ENCODE measurements at regions not wholly inside any gene's neighbourhood (a gene's known extent, or its start where the extent isn't known, plus 50 kb on each side); places are given as distances from the start of the nearest gene placed in this dataset.

DNA sequence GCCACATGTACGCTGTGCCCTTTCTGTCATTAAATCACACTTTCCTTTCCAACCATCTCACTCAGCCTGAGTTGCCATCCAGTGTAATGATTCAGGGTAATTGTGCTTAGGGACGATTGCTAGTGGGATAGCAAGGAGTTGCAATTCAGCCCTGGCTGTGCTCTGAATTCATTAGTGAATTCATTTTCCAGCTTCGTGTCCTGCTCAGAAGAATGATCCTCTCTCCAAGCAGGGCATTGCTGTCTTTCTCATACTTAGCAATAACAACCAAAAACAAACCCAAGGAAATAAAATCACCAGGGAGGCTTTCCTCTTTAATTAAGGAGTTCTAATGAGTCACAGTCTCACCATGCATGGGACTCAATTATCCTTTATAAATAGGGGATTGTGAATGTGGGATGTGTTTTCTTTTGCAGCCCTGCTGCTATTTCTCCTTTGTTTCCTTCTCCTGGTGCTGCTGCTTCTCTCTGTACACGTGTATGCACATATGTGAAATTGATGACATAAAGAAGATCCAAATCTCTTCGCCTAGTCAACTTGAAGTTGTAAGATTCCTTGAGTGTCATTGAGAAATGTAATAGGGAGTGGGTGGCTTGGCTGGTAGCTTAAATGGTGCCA lies 167.0 kb downstream of the TSEN15 start:
- DNase-seq, result peak in 2 of 56 donors; percentile 30 to 43

DNA sequence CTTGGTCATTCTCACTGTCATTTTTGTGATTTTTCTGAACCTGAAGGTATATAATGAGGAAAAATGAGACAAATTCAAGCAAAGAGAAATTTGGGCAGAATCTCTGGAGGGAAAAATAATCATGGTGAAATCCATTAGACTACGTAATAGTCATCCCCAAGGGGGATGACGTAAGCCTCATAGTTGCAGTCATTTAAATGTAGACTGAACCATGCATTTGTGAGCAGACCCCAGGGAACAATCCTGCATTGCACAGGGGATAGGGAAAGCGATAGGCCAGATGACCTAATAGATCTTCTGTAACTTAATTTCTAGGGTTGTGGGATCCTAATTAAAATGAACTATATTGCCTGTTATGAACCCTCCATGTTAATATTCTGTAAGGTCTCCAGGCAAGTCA lies 167.4 kb upstream of the C1orf21 start:
- DNase-seq, result no peak

DNA sequence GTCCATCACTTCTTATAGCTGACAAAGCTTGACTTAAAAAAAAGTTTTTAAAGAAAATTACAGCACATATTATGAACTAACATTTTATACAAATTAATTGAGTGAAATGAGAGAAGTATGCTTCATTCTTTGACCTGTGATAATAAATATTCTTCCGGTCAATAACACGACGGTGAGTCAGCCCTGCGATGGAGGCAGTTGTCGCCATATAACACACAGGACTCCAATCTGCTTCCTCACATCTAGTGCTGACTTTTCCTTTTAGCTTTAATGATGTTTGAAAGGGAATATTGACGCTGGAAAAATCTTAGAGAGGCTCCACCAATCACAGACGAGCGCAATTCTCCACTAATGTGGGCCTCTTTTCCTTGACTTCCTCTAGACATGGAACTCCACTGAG lies 166.9 kb upstream of the C1orf21 start:
- no peak for DNase-seq

DNA sequence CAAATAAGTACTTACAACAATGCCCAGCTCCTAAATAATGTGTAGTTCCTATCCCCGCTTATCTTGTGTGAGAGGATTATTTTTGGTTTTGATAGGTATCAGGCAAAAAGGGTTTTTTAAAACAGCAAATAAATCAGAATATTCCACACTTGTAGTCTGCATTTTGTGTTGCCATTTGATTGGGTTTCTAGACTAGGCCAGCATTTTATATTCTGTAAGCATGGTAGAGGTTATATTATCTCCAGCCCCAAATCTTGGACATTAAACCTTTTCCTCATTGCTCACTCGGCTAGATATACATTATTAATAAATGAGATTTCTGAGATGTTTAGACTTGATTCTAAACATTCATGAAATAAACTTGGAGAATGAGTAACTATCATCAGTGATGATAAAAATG lies 165.7 kb upstream of the C1orf21 start:
- DNase-seq, result no peak

DNA sequence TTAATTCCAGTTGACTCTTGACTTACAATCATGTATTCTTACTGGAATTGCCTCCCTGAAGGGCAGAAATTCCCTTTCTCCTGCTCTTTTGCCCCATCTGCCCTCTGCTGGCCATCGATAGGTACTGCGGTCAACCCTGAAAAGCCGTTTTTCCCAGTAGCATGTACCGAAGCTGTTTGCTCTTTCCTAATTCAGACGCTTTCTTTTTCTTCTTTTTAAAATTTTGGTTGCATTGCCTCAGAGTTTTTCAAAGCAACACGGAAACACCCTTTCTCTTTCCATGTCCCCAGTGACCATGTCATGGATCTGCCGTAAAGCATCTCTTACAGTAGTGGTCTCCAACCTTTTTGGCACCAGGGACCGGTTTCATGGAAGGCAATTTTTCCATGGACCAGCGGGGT lies 164.2 kb upstream of the C1orf21 start:
- peak in 31 of 56 donors; percentile 4 to 60 (median 21) for DNase-seq

DNA sequence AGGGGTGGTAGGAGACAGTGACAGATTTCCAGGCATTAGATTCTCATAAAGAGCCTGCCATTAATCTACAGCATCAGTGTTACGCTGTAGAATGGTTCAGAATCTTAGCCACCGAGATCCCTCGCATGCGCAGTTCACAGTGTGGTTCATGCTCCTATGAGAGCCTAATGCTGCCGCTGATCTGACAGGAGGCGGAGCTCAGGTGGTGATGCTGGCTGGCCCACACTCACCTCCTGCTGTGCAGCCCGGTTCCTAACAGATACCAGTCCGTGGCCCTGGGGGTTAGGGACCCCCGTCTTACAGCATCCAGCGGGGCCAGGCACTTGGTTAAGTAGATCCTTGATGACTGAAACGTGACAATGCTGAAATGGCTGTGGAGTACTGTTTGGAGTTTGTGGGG lies 163.6 kb upstream of the C1orf21 start:
- no peak for DNase-seq

DNA sequence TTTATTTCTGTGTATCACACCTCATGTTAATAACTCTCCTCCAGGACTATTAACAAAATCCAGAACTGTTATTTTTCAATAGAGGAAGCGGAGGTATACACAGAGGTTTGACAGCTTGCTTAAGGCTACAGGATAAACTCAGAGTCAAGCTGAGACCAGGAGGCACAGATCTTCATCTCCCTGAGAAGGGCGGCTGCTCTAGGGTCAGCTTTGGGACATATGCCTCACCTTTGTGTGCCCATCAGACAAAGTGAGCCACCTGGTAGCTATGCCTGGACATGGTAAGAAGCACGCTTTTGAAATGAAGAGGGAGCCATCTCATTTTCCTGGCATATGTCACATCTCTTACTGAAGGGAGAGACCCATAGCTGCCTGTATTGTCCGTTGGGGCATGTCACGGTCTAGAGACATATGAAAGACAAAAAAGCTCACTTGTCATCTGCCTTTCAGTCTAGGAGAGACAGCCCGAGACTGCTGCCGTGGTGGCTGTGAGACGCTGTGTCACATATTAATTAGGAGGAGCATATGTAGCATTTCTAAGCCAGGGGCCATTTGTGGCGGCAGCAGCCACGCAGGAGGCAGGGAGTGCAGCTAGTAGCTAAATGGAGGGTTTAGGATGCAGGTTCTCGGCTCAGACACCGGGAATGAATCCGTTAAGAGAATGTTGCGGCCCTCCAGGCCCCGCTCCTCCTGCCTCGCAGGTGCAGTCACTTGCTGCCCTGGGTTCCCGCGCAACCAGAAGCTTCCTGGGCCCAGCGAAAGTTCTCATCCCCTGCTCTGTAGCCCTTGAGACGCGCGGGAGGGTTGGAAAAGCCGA lies 161.3 kb upstream of the C1orf21 start:
- DNase-seq, result no peak

DNA sequence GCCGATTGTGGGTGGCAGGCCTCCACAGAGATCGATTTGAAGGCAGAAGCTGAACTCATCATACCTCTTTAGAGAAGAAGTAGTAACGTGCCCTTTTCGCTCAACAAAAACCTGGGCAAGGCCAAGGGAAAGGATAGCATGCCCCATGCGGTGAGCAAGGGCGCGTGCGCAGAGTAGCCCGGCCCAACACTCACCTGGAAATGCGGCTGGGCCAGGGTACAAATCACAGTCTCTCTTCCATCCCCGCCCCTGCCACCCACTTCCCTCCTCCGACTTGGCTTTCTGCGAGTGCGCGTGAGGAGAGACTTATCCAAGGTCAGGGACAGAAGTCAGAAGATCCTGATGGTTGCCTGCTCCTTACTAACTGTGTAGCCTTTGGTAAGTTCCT lies 160.7 kb upstream of the C1orf21 start:
- no peak for DNase-seq

DNA sequence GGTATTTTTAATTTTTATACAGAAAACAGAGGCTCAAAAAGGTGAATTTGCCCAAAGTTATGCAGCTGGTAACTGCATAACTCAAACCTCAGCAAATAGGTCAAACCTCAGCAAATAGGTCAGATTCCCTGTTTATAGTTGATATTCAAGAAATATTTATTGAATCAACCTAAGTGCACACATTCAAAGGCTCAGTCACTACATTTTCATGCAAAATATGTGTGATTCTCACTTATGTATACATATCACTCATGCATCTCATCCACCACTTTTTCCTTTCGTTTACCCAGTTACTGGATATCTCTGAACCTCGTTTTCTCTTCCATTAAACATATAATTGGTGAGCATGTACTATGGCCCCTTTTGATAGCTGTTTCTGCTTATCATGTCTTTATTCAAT lies 158.3 kb upstream of the C1orf21 start:
- DNase-seq, result no peak

DNA sequence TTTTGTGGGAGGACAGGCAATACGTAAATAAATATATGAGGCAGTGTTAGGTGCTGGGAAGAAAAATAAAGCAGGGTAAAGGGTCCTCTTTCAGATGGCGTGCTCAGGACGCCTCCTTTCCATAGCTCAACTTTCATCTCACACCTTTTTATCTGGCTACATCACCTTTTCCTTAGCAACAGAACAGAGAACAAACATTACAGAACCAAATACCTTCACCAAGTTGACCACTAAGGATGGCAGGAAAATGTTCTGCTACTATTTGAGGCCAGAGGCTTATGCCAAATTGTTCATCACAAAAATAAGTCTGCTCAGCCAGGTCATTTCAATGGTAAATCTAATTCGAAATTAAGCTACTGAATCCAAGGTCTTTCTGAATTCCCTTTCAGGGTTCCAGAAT lies 149.2 kb upstream of the C1orf21 start:
- no peak for DNase-seq

DNA sequence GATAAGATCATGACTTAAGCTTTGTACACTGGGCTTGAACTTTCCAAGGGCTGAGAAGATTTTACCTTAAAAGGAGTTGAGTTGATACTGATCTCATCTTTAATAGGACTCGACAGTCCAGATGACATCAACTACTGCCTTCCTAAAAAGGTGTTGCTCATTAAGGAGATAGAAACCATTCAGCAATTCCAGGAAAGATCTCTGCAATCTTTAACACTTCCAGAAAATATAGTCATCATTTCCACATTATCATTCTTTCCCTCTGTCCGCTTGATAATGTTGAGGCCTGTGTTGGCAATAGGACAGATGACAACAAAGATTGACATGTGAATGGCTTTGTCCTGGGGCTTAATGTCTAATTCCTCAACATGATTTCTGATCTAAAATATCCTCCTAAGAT lies 145.4 kb upstream of the C1orf21 start:
- no peak for DNase-seq

DNA sequence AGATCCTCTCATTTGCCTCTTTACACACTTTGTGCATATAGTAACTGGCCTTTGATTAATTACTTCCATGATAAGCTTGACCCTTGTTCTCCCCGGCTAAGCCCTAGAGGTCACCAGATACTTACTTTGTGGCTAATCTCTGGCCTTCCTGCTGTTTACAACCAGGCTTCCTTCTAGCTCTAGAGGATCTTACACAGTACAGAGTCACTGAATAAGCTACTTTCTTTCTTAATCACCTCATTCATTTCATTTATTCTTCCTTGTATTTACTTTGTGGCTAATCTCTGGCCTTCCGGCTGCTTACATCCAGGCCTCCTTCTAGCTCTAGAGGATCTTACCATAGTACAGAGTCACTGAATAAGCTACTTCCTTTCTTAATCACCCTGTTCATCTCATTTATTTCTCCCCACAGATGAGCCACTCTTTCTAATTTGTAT lies 144.3 kb upstream of the C1orf21 start:
- DNase-seq, result no peak

DNA sequence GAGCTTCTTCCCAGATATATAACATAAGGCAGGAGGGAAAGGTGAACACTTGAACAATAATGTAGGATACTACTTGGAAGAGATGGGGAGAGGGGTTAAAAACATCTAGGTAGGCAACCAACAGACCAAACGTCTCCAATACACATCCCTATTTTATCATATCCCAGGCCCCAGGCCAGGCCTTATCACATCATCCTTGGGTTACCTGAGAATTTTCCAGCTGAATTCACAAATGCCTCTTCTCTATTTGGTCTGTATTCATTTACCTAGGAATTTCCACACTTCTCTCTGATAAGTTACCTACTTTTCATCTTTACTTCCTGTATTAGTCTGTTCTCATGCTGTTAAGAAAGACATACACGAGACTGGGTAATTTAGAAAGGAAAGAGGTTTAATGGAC lies 141.9 kb upstream of the C1orf21 start:
- no peak for DNase-seq

DNA sequence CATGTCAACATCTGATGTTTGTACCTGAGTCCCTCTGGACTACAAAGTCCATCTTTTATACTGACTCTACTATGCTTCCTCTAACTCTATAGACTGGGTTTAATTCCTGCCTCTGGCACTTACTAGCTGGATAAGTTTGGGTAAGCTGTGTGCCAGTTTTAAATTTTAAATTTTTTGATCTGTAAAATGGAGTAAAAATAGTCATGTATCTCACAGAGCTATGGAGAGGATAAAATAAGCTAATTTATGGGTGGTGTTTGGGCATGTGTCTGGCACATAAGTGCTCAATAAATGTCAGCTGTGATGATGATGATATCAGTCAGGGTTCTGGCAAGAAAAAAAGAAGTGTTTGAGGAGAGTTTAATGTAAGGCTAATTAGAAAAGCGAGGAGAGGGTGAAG lies 139.2 kb upstream of the C1orf21 start:
- DNase-seq, result no peak

DNA sequence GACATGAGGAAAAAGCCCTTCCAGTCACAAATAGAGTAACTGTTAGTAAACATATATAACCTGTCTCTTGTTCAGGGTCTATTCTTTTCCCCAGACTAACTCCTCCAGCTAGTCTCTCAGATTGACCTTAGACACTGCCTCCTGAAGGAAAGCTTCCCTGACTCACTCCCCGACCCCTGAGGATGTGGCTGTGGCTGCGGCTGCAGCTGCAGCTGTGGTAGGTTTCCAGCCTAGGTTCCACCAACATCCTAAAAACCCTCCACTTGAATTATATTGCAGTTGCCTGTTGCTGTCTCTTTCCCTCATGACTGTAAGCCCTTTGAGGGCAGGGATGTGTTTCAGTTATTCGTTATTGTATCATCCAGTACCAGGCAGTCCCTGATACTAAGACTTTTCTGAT lies 132.9 kb upstream of the C1orf21 start:
- DNase-seq, result no peak

DNA sequence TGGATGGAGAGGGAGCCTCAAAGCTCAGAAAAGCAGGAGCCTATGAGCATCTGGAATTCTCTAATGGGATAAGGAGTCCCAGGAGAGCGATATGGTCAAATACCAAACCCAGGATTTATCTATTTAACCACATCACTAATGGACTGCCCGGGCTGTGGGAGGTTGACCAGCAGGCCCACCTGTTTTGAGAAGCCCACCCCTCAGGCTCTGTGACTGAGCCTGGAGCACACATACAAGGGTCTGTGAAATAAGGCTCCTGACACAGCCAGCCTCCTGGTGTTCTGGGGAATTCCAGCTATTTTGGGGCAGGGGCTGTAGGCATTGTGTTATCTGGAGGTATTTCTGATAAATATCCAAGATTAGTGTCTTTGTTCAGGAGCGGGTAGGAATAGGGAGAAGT lies 132.0 kb upstream of the C1orf21 start:
- no peak for DNase-seq

DNA sequence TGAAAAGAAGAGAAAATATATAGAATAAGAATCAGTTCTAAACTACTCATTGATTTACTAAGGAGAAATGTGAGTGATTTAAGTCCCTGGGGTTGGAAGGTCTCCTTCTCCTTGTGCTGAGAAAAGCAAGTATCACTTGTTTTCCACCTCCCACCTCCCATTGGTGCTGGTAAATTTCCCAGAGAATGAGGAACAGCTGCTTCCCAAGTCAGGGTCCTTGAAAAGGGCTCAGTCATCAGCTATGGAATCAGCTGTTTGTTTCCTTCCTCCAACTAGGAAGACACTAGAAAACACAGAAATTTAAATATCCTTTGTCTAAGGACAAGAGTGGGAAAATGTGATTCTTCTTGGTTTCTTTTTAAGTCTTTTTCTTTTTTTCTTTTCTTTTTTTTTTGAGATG lies 131.3 kb upstream of the C1orf21 start:
- no peak for DNase-seq

DNA sequence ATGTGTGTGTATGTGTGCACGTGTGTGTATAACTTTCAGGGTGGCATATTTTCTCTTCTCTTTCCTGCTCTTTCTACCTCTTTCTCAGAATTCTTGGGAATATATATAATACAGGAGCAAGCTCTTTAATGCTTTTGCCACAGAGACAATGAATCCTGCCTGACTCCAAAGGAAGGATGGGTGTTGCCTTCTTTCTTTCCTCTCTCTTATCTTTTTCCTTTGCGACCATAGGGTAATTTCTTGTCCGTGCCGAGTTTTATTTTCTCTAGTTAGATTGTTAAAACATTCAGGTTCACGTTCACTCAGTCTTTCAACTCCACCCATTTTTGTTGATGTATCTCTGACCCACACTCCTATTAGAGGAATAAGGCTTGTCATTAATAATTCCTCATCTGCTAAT lies 129.0 kb upstream of the C1orf21 start:
- no peak for DNase-seq

DNA sequence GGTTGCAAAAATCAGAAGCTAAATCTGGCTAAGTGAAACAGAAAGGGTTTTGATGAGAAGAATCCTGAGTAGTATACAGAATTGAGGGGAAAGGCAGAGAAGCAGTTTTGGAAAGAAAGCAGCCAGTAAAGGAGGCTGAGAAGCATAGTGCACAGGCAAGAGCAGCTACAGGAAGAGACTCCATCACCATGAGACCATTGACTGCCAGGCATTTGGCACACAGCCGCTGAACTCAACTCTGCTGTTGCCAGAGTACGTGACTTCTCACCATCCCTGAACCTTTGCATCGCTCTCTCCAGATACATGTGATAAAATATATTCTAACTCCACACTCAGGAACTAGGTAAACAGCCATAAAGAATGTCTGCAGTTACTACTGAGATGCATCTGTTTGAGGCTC lies 128.3 kb upstream of the C1orf21 start:
- DNase-seq, result no peak

DNA sequence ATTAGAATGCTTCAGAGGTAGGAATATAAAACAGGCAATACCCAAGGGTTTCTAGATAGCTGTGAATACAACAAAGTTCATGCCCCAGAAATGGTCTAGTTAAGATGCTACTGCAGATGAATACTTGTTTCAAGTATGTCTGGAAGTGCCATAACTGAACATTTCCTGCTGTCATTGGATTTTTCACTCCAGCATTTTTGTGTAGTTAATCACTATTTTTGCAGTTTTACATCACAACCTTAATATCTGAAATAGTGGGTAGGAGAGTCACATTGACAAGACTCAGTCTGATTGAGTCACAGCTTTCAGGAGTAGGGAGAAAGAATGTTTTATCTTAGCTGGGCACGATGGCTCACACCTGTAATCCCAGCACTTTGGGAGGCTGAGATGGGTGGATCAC lies 126.4 kb upstream of the C1orf21 start:
- no peak for DNase-seq

DNA sequence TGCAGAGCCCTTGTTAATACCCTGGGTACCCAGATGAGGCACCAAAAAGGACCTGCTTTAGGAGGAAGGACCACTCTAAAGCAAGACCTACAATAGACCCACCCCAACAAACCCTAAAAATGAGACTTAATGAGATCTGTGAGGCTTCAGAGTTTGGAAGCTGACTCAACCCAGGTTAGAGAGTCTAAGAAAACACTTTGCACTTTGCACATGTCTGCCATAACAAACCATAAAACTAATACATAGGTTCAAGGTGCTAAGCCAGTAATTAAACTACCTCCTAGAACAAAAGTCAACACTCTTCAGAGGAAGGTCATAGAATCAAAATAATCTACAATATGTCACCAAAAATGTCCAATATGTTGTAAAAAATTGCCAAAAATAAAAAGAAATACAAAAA lies 124.7 kb upstream of the C1orf21 start:
- no peak for DNase-seq

DNA sequence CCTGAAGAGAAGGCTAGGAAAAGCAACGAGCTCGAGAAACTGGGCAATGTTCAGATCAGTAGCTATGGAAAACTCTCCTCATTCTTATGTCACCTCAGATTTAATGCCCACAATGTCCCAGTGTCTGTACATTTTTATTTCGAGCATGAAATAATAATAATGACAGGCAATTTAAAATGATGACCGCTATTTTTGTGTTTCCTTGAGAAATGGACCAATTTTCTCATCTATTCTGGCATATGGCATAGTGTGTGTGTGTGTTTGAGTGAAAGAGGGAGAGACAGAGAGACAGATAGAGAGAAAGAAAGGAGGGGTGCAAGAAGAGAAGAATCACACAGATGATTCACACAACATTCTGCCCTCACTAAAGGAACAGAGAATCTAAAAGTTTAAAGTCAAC lies 119.1 kb upstream of the C1orf21 start:
- DNase-seq, result no peak

DNA sequence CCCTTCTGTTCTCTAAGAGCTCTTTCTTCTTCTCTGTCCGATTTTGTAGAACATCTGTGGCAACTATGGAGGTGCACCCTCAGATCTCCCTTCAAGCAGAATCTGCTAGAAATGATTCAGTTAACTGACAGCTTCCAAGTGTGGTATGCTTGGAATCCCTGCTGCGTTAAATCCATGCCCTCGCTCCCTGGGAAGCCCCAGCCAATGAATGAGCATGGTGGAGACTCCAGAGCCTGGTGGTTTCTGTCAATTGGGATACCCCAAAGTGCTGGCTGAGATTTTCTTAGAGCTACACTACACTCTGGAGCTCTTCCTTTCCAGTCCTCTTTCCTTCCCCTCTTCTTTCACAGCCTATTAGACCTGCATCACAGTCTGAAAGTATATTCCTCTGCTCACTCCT lies 116.3 kb upstream of the C1orf21 start:
- no peak for DNase-seq
